GM18951 (cell line): ENCODE measurements at regions not wholly inside any gene's neighbourhood (a gene's known extent, or its start where the extent isn't known, plus 50 kb on each side); places are given as distances from the start of the nearest gene placed in this dataset.
"Not testable (repeated sequence)": the region's sequence is repeated elsewhere in the genome, so short reads cannot be mapped to it uniquely, and the experiment has no call there.

Source experiments
- POLR2A ChIP-seq: IDR thresholded peaks from 4 replicates; pipeline ENCODE4 v1.6.1; 2011; ENCODE audit warnings: mild to moderate bottlenecking; ENCODE audit not compliant: insufficient read length, insufficient read depth; ENCODE audit errors: extremely low read depth
- in situ Hi-C: fragments of 300-500 bp; cut with MboI; formaldehyde crosslinking; loops from one replicate; pipeline ENCODE4 v1.12.0; 2022; ENCODE audit warnings: low sequenced_read_pairs, mixed read lengths, inconsistent platforms; ENCODE audit not compliant: unreplicated experiment

GRCh38 chr19:27851543-27852060, 1361.3 kb downstream of the UQCRFS1 start:
- TF ChIP-seq POLR2A = no peak
- in situ Hi-C loops = no loop called here

DNA sequence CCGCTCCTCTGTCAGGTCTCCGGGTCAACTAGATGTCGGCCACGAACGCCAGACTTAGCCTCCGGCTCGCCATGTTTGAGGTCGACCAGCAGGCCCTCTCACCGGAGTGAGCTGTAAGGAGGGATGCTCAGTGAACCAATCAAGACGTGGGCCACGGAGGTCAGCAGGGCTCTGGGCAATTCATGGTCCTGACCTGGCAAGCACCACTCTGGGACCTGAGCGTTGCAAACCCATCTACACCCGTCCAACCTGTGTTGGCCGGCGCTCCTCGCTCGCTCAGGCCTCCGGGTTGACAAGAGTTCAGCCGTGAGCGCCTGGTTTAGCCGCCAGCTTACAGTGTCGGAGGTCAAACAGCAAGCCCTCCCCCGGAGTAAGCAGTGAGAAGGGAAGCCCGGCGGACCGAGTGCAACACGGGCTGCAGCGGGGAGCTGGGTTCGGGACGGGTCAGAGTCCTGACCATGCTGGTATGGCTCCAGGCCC, 1361.9 kb downstream of the UQCRFS1 start:
- TF ChIP-seq POLR2A = no peak
- in situ Hi-C loops = no loop called here

DNA sequence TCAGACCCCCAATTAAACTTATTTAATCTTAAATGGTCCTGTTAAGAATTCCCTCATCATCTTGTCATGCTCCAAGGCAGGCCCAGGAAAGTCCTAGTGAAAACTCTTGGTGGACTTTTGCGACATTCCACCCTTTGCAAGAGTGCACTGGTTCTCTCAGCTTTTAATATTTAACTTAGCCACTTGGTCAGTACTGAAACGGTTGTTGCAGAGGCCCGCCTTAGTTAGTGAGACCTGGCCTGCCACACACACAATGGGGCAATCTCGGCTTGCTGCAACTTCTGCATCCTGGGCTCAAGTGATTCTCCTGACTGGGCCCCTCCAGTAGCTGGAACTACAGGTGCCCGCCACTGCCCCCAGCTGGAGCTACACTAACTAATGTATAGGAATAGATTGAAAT, 1366.0 kb downstream of the UQCRFS1 start:
- in situ Hi-C loops = no loop called here
- TF ChIP-seq POLR2A = no peak

DNA sequence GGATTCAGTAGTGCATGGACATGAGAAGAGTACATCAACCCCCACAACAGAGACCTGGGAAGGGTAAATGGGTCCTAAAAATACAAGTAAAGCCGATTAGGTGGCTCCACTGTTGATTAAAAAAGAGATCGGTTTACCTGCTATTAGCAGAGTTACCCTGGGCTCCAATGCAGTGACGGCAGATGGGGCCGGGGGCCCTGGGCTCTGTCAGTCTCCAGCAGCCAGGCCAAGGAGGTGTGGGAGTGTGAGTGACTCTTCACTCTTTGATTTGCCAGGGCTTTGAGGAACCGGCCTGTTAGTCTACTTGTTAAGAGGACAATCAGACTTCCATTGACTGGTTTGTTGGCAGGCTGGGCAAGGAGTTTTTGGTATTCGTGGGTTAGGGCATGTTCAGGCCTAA, 1368.7 kb downstream of the UQCRFS1 start:
- in situ Hi-C loops = no loop called here
- no peak for TF ChIP-seq POLR2A

DNA sequence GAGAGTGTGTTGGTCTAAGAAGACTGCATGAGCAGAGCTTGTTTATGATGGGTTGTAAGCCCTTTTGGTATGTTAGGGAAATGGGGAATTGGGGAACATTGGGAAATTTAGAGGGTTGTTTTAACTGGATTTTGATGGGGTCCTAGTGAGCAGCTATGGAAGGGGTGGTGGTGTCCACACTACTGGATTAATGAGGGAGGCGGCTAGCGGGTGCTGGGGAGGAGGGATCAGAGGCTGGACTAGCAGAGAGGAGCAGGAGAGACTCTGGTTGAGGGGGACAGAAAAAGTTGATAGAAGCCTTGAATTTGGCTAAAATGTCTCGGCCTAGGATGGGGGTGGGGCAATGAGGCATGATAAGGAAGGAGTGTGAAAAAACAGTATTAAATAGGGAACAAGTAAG, 1369.1 kb downstream of the UQCRFS1 start:
- in situ Hi-C loops = no loop called here
- TF ChIP-seq POLR2A = no peak

- in situ Hi-C loops = loop anchor here (10.0 kb wide), 1 partner anchor 368 kb away; no protein-coding TSS in a partner anchor
- no peak for TF ChIP-seq POLR2A
These were observed 1379.9 kb downstream of the UQCRFS1 start for GRCh38 chr19:27833031-27833430.

DNA sequence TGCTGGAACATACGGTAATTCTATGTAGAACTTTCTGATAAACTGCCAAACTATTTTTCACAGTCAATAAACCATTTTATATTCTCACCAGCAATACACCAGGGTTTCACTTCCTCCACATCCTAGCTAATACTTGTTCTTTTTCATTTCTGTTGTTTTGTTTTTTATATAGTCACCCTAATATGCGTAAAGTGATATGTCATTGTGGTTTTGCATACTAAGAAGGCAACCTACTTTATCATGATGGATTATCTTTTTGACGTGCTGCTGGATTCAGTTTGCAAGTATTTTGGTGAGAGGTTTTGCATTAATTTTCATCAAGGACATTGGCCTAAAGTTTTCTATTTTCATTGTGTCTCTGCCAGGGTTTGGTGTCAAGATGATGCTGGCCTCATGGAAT, 1384.1 kb downstream of the UQCRFS1 start:
- in situ Hi-C loops = no loop called here
- no peak for TF ChIP-seq POLR2A

DNA sequence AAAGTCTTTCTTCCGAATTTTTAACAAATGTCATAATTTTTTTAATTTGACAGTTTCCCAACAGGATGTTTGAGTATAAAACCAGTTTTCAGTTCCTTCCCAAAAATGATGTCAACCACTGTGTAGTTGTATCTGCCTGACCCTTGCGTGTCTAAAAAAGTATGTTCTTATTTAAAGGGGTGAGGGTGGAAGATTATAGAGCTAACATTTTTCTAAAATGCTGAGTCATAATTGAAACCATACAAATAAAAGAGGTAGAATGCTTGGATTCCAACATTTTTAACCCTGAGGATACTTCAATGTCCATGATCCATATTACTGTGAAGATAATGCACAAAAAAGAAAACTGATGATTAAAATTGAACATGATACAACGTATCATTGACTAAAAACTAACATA, 1388.8 kb downstream of the UQCRFS1 start:
- in situ Hi-C loops = no loop called here

DNA sequence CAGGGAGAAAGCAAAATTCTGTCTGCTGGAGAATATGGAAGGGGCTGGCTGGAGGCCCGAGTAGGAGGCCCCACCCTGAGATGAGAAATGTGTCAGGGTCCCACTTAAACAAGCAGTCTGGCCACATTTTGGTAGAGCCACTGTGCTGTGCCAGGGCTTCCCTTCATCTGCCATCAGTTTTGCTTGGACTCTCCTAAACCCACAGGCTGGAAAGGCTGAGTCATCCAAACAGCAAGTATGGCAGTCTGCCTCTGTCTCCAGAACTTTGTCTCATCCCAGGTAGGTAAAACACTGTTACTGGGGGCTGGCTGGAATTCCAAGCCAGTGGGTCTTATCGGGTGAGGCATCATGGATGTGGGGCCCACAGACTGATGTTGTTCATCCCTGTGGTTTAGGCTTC, 1390.6 kb downstream of the UQCRFS1 start:
- in situ Hi-C loops = no loop called here

More for the DNA sequence above, 1388.8 kb downstream of the UQCRFS1 start:
- TF ChIP-seq POLR2A = no peak

DNA sequence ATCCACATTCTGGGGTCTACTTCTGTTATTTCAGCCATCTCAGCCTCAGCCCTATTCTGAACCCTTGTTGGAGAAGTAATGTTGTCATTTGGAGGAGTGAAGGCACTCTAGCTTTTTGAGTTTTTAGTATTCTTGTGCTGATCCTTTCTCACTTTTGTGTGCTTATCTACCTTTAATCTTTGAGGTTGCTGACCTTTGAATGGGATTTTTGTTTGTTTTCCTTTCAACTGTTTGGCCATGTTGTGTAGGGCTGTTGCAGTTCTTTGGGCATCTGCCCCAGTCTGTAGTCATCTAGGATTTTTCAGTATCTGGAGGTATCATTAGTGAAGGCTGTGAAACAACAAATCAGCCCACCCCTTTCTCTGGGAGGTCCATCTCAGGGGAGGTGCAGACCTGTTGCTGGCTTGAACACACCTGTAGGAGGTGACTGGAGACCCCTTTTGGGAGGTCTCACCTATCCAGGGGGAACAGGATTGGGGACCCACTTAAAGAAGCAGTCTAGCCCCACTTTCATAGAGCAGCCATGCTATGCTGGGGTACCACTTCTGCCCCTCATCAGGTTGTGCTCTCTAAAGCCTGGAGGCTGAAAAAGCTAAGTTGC, 1391.4 kb downstream of the UQCRFS1 start:
- in situ Hi-C loops = no loop called here
- no peak for TF ChIP-seq POLR2A

More for the DNA sequence above, 1390.6 kb downstream of the UQCRFS1 start:
- no peak for TF ChIP-seq POLR2A

GRCh38 chr19:27815985-27816384, 1397.0 kb downstream of the UQCRFS1 start:
- no peak for TF ChIP-seq POLR2A
- in situ Hi-C loops = no loop called here

DNA sequence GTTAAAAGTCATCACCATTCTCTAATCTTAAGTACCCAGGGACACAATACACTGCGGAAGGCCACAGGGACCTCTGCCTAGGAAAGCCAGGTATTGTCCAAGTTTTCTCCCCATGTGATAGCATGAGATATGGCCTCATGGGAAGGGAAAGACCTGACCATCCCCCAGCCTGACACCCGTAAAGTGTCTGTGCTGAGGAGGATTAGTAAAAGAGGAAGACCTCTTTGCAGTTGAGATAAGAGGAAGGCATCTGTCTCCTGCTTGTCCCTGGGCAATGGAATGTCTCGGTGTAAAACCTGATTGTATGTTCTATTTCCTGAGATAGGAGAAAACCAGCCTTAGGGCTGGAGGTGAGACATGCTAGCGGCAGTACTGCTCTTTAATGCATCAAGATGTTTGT, 1398.1 kb downstream of the UQCRFS1 start:
- in situ Hi-C loops = not testable (repeated sequence)

GRCh38 chr19:27814274-27814673, 1398.7 kb downstream of the UQCRFS1 start:
- in situ Hi-C loops = not testable (repeated sequence)

GRCh38 chr19:27806471-27807070, 1406.4 kb downstream of the UQCRFS1 start:
- in situ Hi-C loops = no loop called here
- TF ChIP-seq POLR2A = no peak
